GDM1 (cell line): ENCODE measurements at regions not wholly inside any gene's neighbourhood (a gene's known extent, or its start where the extent isn't known, plus 50 kb on each side); places are given as distances from the start of the nearest gene placed in this dataset.

Source experiments
- DNase-seq: peaks from one replicate; lab custom pipeline; 2025; lab: John Stamatoyannopoulos, UW

DNA sequence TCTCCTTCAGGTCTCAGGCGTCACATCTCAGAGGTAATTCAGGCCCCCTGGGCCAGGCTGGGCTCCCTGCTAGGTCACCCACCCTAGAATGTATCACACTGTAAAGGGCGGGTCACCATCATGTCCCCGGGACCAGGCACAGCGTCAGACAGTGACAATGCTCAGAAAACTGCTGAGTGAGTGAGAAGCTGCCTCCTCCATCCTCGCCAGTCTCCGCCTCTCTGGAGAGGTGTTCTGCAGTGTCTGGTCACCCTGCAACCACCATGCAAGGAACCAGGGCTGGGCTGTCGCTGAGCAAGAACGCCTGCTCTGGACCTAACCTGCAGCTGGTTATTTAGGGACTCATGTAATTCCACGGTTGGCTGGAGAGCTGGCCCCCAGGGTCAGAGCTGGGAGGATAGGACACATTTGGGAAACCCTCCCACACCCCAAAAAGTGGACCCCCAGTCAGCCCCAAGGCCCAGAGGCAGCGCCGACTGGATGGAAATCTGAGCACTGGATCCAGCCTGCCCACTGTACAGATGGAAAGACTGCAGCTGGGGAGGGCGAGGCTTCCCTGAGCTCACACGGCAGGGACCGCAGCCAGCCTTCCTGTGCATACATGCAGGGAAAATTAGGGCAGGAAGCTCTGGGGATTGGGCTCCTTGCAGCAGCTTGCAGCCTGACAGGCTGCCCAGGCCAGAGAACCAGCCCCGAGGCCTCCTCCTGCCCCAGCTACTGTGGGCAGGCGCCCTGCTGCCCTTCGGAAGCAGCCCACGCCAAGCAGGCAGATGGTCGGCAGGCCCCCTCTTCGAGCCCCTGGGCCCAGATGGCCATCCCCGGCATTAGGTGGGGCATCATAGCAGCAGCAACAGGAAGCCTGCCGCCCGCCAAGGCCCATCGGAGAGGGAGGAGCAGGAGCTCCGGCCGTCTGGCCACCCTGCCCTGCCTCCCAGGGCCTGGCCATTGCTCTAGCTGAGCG, 105.4 kb upstream of the ZMIZ1 start:
- DNase-seq = no peak

DNA sequence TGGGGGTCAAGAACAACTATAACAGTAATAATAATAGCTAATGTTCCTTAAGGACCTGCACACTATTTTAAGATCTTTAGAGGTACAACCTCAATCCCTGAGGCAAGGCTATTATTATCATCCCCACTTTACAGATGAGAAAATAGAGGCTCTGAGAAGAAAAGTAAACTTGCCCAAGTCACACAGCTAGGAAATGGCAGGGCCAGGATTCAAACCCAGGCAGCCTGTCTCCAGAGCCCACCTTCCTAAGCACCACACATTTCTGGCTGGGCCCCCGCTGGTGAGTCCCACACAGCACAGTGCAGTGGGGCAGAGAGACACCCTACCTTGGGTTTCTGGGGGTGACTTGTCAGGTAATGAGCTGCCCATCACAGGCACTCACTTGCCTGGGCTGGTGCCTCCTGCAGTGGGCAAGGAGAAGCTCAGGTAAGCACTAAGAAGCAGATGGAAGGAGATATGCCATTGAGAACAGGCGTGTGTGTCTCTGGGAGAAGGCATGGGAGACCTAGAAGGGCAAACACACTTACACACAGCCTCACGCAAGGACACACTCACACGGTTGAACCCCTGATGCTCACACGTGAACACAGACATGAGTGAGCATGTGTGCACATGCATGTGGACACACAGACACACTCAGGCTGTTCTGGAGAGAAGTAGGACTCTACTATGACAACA, 104.4 kb upstream of the ZMIZ1 start:
- no peak for DNase-seq

- DNase-seq = no peak
These were observed 103.7 kb upstream of the ZMIZ1 start for GRCh38 chr10:78964952-78965633.

DNA sequence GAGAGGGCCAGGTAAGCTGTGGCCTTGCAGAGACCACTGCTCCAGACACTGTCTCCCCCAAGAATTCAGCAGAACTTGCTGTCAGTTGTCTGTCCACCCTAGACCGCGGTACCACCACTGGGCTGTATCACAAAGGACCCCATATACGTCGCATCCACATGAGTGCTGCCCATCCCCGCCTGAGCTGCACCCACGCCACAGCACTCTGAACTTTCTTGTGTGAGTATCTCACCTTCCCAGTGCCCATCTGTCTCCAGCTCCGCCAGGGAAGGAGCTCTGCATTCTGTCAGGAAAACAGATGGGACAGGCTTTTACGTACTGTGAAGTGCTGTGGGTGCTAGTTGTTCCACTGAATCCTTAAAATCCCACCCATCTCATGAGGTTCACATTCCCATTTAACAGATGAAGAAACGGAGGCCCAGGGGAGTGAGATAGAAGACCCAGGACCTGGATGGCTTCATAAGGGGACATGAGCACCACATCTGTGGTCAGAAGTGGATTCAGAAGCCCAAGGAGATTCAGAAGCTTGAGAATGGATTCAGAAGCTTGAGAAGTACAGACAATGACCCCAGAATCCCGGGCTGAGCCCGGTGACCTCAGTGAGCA, 102.5 kb upstream of the ZMIZ1 start:
- DNase-seq = no peak

- DNase-seq = no peak
These were observed 101.8 kb upstream of the ZMIZ1 start for GRCh38 chr10:78966844-78967488.

DNA sequence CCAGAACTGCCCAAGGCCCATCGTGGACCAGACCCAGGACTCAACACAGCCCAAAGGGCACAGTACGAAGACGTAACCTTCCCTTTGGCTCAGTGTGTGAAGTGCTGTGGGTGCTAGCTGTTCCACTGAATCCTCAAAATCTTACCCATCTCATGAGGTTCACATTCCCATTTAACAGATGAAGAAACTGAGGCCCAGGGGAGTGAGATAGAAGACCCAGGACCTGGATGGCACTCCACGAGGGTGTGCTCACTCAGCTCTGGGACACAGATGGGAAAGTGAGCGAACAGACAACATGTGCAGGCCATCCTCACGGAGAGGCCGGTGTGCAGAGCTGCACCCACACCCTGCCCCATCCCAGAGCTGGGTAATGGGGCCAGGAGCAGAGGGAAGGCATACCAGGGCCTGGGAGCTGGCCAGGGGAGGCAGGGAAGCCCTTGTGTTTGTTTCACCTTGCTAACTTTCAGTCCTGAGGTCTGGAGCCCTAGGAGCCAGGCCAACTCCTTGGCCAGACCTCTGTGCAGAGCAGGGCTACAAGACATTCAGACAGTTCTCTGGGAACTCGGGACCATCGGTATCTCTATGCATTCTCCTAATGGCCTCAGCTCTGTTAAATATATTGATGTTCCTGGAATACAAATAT, 100.3 kb upstream of the ZMIZ1 start:
- DNase-seq = no peak

GRCh38 chr10:78968943-78969342, 99.8 kb upstream of the ZMIZ1 start:
- DNase-seq = no peak

- DNase-seq = no peak
These were observed 99.0 kb upstream of the ZMIZ1 start for GRCh38 chr10:78969719-78970118.

DNA sequence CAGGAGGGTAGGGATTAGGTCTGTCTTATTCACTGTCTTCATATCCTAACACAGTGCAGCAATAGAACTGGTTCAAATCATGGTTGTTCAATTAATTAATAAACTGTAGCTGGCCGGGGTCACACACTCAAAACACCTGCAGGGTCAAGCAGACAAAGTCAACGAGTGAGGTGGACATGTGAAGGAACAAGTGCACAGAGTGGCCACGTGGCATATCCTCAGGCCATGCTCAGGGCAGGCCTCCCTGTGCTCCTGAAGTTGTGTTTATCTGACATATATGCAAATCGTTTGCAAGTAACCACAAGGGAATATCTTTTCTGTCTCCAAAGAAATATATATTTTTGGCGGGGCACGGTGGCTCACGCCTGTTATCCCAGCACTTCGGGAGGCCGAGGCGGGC, 98.5 kb upstream of the ZMIZ1 start:
- no peak for DNase-seq

GRCh38 chr10:78971094-78971682, 97.6 kb upstream of the ZMIZ1 start:
- no peak for DNase-seq

DNA sequence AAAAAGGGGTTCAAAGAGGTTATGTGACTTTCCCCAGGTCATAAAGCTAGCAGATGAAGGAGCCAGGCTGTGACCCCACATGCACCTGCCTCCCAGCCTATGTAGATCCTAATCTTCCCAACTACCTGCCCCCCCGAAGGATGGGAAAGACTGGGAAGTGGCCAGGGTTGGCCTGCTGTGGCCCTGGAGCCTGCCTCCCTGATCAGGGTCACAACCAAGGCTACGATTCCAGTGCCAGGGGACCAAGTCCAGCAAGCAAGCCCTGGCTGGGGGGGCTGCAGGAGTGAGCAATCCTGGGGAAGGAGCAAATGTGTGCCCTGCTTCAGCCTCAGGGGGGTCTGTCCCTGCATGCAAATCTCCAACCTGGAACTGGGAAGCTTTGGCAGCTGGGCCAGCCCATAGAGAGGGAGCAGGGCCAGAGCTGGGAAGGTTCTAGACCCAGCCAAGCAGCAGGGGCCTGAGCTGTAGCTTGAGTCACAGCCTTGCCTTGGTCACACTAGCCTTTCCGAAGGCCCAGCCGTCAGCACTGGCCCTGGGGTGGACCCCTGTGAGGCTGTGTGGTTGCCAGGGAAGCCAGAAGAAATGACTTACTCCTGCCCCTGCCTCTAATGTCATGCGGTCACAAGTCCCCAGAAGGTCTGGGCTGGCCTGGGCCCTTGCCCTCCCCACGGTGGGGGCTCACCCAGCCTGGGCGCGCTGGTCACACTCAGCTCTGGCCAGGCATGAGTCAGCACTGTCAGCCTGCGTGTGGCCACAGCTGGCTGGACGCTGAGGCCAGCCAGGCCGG, 96.4 kb upstream of the ZMIZ1 start:
- DNase-seq = no peak

DNA sequence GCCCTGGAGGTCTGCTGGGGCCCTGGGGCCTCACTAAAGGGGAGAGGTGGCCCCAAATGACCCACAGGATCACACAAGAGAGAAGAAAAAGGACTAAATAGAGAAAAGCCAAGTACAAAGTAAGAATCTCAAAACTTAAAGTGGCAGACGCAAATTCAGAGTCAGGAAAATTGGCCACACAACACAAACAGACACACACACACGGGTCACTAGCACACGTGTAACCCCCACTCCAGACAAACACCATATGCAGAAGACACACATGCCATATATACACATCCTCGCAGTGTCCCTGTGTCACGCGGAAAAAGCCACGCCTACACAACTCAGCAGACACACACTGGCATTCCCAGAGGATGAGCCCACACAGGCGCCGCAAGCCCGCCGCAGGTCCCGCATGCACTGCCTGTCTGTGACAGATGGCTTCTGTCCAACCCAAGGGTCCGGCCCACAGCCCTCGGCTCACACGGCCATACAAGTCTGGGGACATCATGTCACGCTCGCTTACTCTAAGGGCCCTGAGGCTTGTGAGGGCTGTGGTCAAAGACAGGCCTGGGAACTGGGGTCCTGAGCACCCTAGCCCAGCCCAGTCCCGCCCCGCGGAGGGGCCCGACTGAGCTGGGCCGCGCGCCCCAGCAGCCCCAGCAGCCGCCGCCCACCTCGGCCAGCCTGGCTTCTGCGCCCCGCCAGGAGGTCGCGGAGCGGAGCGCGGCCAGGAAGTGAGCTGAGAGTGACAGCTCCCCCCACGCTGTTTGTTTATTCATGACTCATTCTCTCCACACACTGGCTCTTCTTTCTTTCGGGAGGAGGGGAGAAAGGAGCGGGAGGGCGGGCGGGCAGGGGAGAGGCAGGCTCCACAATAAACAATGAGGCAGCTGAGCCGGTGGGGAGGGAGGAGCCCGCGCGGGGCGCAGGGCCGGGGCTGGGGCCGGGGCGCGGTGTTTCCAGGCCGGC, 95.5 kb upstream of the ZMIZ1 start:
- peak; percentile 52 for DNase-seq

DNA sequence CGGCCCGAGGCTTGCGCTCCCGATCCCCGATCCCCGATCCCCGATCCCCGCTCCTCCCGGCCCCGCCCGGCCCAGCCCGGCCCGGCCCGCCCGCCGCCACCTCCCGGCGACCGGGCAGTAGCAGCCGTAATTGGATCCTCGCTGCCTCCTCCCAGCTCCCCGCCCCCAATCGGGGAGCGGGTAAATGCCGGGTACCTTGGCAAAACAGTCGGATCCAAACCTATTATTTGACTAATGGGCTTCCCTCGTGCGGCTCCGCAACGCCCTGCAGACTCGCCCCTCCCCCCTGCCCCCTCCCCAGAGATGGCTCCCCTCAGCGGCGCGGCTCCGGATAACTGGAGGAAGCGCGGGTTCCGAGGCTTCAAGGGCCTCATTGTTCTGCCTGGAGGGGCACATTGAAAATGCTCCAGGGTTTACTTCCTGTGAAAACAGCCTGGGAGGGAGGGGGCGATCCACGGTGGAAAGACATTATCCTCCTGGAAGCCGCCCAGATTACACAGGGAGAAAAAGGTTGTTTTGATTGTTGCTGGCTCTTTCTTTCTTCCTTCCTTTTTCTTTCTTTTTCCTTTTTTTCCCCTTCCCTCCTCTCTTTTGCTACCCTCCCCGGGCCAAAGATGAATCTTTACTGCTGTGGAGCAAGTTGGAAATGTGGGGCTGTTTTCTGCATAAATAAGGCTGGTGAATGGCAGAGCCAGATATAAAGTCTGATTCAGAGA, 94.7 kb upstream of the ZMIZ1 start:
- no peak for DNase-seq

- DNase-seq = peak; percentile 51
These were observed 94.0 kb upstream of the ZMIZ1 start for GRCh38 chr10:78974617-78975317.

DNA sequence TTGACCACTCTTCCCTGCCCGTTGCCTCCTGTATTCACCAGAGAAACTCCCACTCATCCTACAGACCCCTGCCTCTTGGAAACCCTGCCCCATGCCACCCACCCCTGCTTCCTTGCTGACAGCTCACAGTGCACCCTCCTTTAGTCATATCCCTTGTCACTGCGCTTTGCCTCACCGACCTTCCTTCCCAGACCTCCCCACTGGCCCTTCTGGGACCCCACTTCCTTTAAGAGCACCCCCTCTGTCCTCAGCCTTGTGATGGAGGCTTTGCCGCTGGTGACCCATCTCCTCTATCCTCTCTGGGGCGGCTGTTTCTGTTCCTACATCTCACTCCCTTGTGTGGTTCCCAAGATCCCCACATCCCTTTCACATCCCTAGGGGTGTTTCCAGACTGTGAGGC, 92.8 kb upstream of the ZMIZ1 start:
- no peak for DNase-seq

DNA sequence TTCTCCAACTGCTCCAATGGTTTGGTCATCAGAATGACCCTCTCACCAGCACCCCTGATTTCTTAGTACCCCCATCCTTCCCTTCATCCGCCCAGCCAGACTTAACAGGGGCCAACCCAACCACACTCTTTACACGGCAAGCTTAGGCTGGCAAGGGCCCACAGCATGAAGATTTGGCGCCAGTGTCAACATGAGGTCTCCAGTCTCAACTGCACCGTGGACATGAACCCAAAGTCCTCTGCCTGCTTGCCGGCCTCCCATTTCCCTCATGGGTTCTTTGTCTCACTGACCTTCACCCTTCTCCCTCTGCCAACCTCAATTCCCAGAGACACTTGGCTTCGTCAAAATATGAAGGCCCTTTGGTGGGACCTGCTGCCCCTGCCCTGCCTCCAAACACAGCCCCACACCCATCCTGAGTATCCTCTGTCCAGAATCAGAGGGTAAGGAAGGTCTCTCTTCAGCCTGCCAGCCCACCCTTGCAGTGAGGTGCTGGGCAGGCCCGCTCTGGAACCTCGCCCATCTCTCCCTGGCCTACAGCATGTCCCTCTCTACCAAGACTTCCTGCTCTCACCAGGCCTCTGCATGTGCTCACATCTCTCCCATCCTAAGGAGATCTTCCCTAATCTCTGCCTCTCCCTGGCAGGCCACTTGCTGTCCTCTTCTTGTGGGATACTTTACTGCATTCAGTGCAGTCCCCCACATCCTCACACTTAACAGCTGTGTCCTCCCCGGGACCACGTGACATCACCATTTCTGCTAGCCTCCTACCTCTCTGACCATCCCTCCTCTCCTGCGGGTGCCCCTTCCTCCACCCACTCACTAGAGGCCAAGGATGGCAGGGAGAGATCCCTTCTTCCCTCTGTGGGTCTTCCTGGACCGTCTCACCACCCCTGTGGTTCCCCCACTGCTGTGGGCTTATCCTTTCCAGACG, 91.7 kb upstream of the ZMIZ1 start:
- no peak for DNase-seq

DNA sequence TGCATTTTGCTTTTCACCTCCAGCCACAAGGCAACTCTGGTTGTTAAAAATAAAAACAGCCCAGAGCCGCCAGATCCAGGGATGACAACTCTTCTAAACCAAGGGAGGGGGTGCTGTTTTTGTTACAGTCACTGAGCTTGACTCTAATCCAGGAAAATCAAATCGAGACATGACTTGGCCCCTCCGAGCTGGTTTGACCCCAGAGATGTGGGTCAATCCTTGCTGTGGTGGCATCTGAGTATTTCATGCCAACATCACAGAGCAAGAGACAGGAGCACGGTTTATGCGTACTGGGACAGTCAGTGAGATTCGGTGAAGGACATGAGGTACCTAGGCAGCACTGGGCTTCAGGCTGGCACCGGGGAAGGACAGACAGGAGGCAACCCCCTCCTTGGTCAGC, 88.8 kb upstream of the ZMIZ1 start:
- DNase-seq = no peak
